HG03045 (cell line): ENCODE measurements at regions not wholly inside any gene's neighbourhood (a gene's known extent, or its start where the extent isn't known, plus 50 kb on each side); places are given as distances from the start of the nearest gene placed in this dataset.
A peak's percentile ranks its signal among the peaks of the same experiment; 100 is the strongest.

Experiments
- ATAC-seq: cut with Tn5 transposase; IDR thresholded peaks from one replicate; pipeline ENCODE4 v1.9.1; 2021; ENCODE audit warnings: mild to moderate bottlenecking, moderate library complexity; ENCODE audit not compliant: unreplicated experiment

- ATAC-seq = no peak
Measured at GRCh38 chr14:89630101-89630829, 213.2 kb upstream of the FOXN3 start.

GRCh38 chr14:89629383-89629782 is 212.3 kb upstream of the FOXN3 start:
- ATAC-seq = no peak

- ATAC-seq = no peak
Measured at GRCh38 chr14:89628521-89628920, 211.5 kb upstream of the FOXN3 start.

- no peak for ATAC-seq
Measured at GRCh38 chr14:89626233-89626806, 209.3 kb upstream of the FOXN3 start.

- ATAC-seq = no peak
Measured at GRCh38 chr14:89625731-89626232, 208.7 kb upstream of the FOXN3 start.

- ATAC-seq = no peak
Measured at GRCh38 chr14:89625244-89625713, 208.2 kb upstream of the FOXN3 start.

GRCh38 chr14:89624500-89625156 is 207.6 kb upstream of the FOXN3 start:
- ATAC-seq = no peak

GRCh38 chr14:89621791-89622638 is 205.0 kb upstream of the FOXN3 start:
- no peak for ATAC-seq

- no peak for ATAC-seq
Measured at GRCh38 chr14:89621009-89621421, 204.0 kb upstream of the FOXN3 start.

- no peak for ATAC-seq
Measured at GRCh38 chr14:89620436-89620835, 203.4 kb upstream of the FOXN3 start.

- ATAC-seq = no peak
Measured at GRCh38 chr14:89619596-89619995, 202.6 kb upstream of the FOXN3 start.

- ATAC-seq = peak; percentile 68
Measured at GRCh38 chr14:89618811-89619551, 201.9 kb upstream of the FOXN3 start.

GRCh38 chr14:89618330-89618708 is 201.3 kb upstream of the FOXN3 start:
- ATAC-seq = no peak

- peak; percentile 31 for ATAC-seq
Measured at GRCh38 chr14:89617481-89618329, 200.7 kb upstream of the FOXN3 start.

- ATAC-seq = peak; percentile 48
Measured at GRCh38 chr14:89616852-89617341, 199.9 kb upstream of the FOXN3 start.

GRCh38 chr14:89616425-89616824 is 199.4 kb upstream of the FOXN3 start:
- ATAC-seq = peak; percentile 0

- no peak for ATAC-seq
Measured at GRCh38 chr14:89615421-89615820, 198.4 kb upstream of the FOXN3 start.

GRCh38 chr14:89614009-89614691 is 197.1 kb upstream of the FOXN3 start:
- ATAC-seq = no peak
